Mucosa of descending colon (tissue), 3 donors: ENCODE measurements at regions not wholly inside any gene's neighbourhood (a gene's known extent, or its start where the extent isn't known, plus 50 kb on each side); places are given as distances from the start of the nearest gene placed in this dataset.
A peak's percentile ranks its signal among the peaks of the same experiment; 100 is the strongest.
"Not testable (repeated sequence)": the region's sequence is repeated elsewhere in the genome, so short reads cannot be mapped to it uniquely, and the experiment has no call there.

Experiments
- ATAC-seq: fragments of 200-7000 bp; cut with Tn5 transposase; one replicate; pipeline ENCODE4 v1.9.1; 2020; ENCODE audit warnings: mild to moderate bottlenecking, moderate library complexity
- DNase-seq, 3 donors: peaks; one replicate each; pipeline ENCODE4 v3.0.0-alpha.2; 2020
- H3K36me3 ChIP-seq: fragments of 200-600 bp; one replicate; pipeline ENCODE4 v1.8.0; 2021; ENCODE audit warnings: low read depth, mild to moderate bottlenecking
- H3K4me1 ChIP-seq: fragments of 200-600 bp; one replicate; pipeline ENCODE4 v1.8.0; 2021; ENCODE audit warnings: low read depth, mild to moderate bottlenecking
- H3K4me3 ChIP-seq: fragments of 200-600 bp; one replicate; pipeline ENCODE4 v1.8.0; 2021; ENCODE audit warnings: mild to moderate bottlenecking
- H3K9me3 ChIP-seq: fragments of 200-600 bp; one replicate; pipeline ENCODE4 v1.8.0; 2021; ENCODE audit warnings: mild to moderate bottlenecking
- intact Hi-C, 2 donors: fragments of 100-400 bp; cut with DNase I in 1 of 2; cut with micrococcal nuclease in 1 of 2; formaldehyde crosslinking; loops; one replicate each; pipeline versions ENCODE4 v1.11.0 to v1.11.1; 2022; cut with DNase I, micrococcal nuclease
- TF ChIP-seq, protein P1 (sequence below): fragments of 200-600 bp; IDR thresholded peaks from one replicate; pipeline ENCODE4 v1.8.0; 2022; ENCODE audit warnings: antibody characterized with exemption, mild to moderate bottlenecking
- donor health status: DM: no; HTN: no; CAD: no; lungs with moderate emphysema.
- donor health status: DM: no; HTN: no; CAD: no.
- donor health status: DM: no; HTN: yes; CAD: no.

DNA sequence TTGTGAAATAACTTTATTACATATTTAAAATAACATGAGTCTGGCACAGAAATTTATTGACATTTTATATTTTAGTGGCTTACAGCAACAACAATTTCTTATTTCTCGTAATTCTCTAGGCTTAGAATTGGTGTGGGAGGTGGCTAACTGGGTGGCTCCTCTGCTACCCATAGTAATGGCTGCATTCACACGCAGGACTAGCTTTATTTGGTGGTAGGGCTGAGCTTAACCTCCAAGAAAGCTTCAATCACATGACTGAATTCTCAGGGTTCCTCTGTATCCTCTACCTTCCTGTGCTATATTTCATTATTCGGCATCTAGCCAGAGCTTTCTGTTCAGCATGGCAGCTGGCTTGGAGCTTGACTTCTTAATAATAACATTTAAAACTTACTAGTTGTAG, 138.8 kb downstream of the ZWINT start:
- Histone ChIP-seq H3K4me3 (no peak overlapping the region), H3K9me3 (no peaks in the 10 kb centered on the region), H3K36me3 (no peaks in the 10 kb centered on the region), H3K4me1 (no peaks in the 10 kb centered on the region)
- TF ChIP-seq, protein P1, sequence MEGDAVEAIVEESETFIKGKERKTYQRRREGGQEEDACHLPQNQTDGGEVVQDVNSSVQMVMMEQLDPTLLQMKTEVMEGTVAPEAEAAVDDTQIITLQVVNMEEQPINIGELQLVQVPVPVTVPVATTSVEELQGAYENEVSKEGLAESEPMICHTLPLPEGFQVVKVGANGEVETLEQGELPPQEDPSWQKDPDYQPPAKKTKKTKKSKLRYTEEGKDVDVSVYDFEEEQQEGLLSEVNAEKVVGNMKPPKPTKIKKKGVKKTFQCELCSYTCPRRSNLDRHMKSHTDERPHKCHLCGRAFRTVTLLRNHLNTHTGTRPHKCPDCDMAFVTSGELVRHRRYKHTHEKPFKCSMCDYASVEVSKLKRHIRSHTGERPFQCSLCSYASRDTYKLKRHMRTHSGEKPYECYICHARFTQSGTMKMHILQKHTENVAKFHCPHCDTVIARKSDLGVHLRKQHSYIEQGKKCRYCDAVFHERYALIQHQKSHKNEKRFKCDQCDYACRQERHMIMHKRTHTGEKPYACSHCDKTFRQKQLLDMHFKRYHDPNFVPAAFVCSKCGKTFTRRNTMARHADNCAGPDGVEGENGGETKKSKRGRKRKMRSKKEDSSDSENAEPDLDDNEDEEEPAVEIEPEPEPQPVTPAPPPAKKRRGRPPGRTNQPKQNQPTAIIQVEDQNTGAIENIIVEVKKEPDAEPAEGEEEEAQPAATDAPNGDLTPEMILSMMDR, result no peak
- intact Hi-C loops, result no loop called here
- ATAC-seq (no peak), DNase-seq (no peak)

DNA sequence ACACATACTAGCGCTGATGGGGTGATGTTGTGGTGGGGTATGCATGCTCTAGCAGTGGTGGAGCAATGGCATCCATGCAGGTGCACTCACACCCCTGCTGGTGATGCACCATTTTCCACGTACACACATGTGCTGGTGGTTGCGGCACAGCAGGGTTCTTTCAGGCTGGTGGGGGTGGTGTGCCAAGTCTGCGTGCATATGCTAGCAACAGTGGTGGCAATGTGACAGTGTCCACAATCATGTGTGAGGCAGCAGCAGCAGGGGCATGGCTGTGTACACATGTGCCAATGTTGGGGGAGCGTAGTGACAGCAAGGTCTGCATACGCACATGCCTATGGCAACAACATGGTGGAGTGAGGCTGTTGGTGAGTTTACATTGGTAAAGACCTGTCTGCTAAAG, 148.1 kb downstream of the ZWINT start:
- no peak for ATAC-seq
- DNase-seq, result peak in 1 of 3 donors; percentile 12
- no peaks in the 10 kb centered on the region for H3K9me3 ChIP-seq
- intact Hi-C loops, result no loop called here
- TF ChIP-seq, protein P1, result no peak
- H3K4me1 ChIP-seq, result no peaks in the 10 kb centered on the region
- H3K36me3 ChIP-seq, result no peaks in the 10 kb centered on the region
- H3K4me3 ChIP-seq, result no peak overlapping the region

DNA sequence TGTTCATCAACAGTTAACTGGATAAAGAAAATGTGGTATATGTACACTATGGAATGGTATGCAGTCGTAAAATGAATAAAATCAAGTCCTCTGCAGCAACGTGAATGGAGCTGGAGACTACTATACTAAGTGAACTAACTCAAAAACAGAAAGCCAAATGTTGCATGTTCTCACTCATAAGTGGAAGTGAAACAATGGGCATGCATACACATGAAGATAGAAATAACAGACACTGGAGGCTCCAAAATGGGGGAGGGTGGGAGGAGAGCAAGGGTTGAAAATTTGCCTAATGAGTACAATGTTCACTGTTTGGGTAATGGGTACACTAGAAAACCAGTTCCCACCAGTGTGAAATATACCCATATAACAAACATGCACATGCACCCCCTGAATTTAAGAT, 179.5 kb downstream of the ZWINT start:
- Histone ChIP-seq H3K4me1 (no peaks in the 10 kb centered on the region), H3K9me3 (no peaks in the 10 kb centered on the region), H3K36me3 (no peaks in the 10 kb centered on the region), H3K4me3 (no peak overlapping the region)
- intact Hi-C loops, result no loop called here
- no peak for ATAC-seq
- TF ChIP-seq, protein P1, result no peak
- DNase-seq, result no peak

DNA sequence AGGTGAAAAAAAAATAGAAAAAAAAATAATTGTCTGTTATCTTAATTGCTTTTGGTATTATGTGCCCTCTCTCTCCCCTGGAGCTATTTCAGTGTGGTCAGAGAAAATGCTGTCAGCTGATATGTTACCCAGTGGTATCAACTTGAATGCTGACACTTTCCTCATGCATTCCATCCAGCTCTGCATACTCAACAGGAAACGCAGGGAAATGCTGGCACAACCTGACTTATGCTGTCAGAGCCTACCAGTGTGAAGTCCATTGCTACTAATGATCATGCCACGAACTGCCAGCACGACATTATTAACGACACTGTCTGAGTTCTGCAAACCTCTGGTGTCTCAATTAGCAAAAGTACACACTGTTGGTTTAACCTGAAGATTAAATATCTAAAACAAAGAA, 182.8 kb downstream of the ZWINT start:
- Histone ChIP-seq H3K9me3 (no peaks in the 10 kb centered on the region), H3K36me3 (no peaks in the 10 kb centered on the region), H3K4me3 (no peak overlapping the region), H3K4me1 (no peaks in the 10 kb centered on the region)
- ATAC-seq (no peak), DNase-seq (no peak)
- intact Hi-C loops, result no loop called here
- TF ChIP-seq, protein P1, result no peak

DNA sequence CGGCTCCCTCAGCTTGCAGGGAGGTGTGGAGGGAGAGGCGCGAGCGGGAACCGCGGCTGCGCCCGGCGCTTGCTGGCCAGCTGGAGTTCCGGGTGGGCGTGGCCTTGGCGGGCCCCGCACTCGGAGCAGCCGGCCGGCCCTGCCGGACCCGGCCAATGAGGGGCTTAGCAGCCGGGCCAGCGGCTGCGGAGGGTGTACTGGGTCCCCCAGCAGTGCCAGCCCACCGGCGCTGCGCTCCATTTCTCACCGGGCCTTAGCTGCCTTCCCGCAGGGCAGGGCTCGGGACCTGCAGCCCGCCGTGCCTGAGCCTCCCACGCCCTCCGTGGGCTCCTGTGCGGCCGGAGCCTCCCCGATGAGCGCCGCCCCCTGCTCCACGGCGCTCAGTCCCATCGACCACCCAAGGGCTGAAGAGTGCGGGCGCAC, 206.0 kb downstream of the ZWINT start:
- peaks cover 17% of the 10 kb centered on the region for H3K9me3 ChIP-seq
- H3K36me3 ChIP-seq, H3K4me1 ChIP-seq, intact Hi-C loops, ATAC-seq, H3K4me3 ChIP-seq: not testable (repeated sequence)
- peak in 1 of 3 donors; percentile 16 for DNase-seq

DNA sequence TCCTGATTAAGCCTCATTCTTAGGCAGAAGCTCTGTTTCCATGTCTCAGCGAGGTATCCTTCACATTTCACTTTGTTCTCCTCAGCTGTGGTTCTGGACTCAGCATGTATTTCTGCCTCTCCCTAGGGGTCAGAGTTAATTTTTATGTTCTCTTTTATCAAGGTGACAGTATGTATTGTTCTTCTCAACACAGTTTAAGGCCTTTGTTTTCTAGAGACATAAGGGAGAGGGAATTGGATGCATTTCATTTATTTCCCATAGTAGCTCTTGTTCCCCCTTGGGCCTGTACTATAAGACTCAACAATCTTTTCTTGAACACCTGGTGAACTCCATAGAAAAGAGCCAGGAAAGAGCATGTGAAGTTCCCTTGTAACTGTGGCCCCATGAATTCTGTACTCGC, 214.3 kb downstream of the ZWINT start:
- no peak for ATAC-seq
- TF ChIP-seq, protein P1, result no peak
- Histone ChIP-seq H3K4me3 (no peak overlapping the region), H3K36me3 (no peaks in the 10 kb centered on the region), H3K9me3 (peaks cover 5% of the 10 kb centered on the region), H3K4me1 (no peaks in the 10 kb centered on the region)
- intact Hi-C loops, result no loop called here
- no peak for DNase-seq
